Left ventricle myocardium inferior (tissue), 1 donor: ENCODE measurements at regions not wholly inside any gene's neighbourhood (a gene's known extent, or its start where the extent isn't known, plus 50 kb on each side); places are given as distances from the start of the nearest gene placed in this dataset.

Source experiments
- DNase-seq: peaks from one replicate; pipeline ENCODE4 v3.0.0-alpha.2; 2020
- H3K27ac ChIP-seq: fragments of 200-600 bp; replicated peaks from 2 replicates; pipeline ENCODE4 v1.8.0; 2021
- H3K27me3 ChIP-seq: fragments of 200-600 bp; 2 replicates; pipeline ENCODE4 v1.8.0; 2021; ENCODE audit warnings: low read depth
- H3K36me3 ChIP-seq: fragments of 200-600 bp; 2 replicates; pipeline ENCODE4 v1.8.0; 2021
- H3K4me1 ChIP-seq: fragments of 200-600 bp; 2 replicates; pipeline ENCODE4 v1.8.0; 2021
- H3K4me3 ChIP-seq: fragments of 200-600 bp; 2 replicates; pipeline ENCODE4 v1.8.0; 2021; ENCODE audit warnings: mild to moderate bottlenecking, moderate library complexity
- H3K9me3 ChIP-seq: fragments of 200-600 bp; replicated peaks from 2 replicates; pipeline ENCODE4 v1.8.0; 2021
- intact Hi-C: fragments of 100-400 bp; cut with micrococcal nuclease; formaldehyde crosslinking; loops from one replicate; pipeline ENCODE4 v1.11.0; 2022
- TF ChIP-seq, protein P1 (sequence below): fragments of 200-600 bp; IDR thresholded peaks from 2 replicates; pipeline ENCODE4 v1.8.0; 2021; ENCODE audit warnings: antibody characterized with exemption, mild to moderate bottlenecking, borderline replicate concordance
- donor health status: DM: no; HTN: yes; CAD: no; lungs with severe emphysema.

DNA sequence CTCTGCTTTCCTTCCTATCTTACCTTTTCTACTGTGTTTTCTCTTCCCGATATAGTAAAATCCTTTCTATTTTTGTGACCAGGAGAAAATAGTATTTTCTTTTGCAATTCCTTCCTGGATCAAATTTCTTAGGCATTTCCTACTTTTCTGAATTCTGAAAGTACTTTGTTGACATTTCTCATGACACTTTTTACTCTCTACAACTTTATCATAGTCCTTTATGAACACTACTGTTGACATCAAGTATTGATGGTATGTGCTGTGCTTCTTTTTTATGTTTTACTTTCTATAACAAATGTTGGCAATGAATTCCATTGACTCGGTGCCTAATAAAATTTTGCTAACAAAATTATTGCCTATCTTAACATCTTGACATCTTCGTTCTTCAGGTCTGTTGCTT, 217.7 kb upstream of the TCF4 start:
- Histone ChIP-seq H3K27ac (no peak overlapping the region), H3K9me3 (peaks cover 17% of the 10 kb centered on the region), H3K4me1 (no peaks in the 10 kb centered on the region), H3K27me3 (no peaks in the 10 kb centered on the region), H3K4me3 (no peak overlapping the region), H3K36me3 (no peaks in the 10 kb centered on the region)
- DNase-seq: no peak
- TF ChIP-seq, protein P1, sequence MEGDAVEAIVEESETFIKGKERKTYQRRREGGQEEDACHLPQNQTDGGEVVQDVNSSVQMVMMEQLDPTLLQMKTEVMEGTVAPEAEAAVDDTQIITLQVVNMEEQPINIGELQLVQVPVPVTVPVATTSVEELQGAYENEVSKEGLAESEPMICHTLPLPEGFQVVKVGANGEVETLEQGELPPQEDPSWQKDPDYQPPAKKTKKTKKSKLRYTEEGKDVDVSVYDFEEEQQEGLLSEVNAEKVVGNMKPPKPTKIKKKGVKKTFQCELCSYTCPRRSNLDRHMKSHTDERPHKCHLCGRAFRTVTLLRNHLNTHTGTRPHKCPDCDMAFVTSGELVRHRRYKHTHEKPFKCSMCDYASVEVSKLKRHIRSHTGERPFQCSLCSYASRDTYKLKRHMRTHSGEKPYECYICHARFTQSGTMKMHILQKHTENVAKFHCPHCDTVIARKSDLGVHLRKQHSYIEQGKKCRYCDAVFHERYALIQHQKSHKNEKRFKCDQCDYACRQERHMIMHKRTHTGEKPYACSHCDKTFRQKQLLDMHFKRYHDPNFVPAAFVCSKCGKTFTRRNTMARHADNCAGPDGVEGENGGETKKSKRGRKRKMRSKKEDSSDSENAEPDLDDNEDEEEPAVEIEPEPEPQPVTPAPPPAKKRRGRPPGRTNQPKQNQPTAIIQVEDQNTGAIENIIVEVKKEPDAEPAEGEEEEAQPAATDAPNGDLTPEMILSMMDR: no peak
- intact Hi-C loops: no loop called here

DNA sequence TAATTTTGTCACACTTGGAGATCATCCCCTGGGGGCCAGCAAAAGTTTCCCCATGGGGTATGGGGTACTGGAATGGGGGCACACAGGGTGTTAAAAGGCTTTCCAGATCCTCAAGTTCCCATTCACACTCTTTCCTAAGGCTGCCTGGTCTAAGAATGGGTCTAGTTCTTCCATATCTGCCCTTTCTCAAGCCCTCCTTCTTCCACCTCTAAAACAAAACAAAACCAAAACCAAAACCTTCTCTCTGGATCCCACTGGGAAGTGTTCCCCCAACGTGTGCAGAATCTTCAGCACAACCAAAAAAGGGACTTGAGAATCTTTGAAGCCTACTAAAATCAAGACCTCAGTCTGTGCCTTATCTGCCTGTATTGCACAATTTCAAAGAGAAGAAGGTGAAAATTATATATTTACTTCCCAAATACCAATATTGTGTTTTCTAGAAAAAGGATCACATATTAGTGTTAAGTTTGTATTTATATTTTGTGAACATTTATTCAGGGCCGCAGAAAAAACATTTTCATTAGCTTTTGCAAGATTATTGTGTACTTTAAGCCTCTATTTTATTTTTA, 207.2 kb upstream of the TCF4 start:
- TF ChIP-seq, protein P1: no peak
- H3K27me3 ChIP-seq: no peaks in the 10 kb centered on the region
- peak overlapping the region; percentile 38 for H3K4me3 ChIP-seq
- H3K36me3 ChIP-seq: no peaks in the 10 kb centered on the region
- H3K4me1 ChIP-seq: peaks cover 9% of the 10 kb centered on the region
- DNase-seq: no peak
- peaks cover 4% of the 10 kb centered on the region for H3K9me3 ChIP-seq
- H3K27ac ChIP-seq: peak overlapping the region; percentile 73
- intact Hi-C loops: no loop called here

DNA sequence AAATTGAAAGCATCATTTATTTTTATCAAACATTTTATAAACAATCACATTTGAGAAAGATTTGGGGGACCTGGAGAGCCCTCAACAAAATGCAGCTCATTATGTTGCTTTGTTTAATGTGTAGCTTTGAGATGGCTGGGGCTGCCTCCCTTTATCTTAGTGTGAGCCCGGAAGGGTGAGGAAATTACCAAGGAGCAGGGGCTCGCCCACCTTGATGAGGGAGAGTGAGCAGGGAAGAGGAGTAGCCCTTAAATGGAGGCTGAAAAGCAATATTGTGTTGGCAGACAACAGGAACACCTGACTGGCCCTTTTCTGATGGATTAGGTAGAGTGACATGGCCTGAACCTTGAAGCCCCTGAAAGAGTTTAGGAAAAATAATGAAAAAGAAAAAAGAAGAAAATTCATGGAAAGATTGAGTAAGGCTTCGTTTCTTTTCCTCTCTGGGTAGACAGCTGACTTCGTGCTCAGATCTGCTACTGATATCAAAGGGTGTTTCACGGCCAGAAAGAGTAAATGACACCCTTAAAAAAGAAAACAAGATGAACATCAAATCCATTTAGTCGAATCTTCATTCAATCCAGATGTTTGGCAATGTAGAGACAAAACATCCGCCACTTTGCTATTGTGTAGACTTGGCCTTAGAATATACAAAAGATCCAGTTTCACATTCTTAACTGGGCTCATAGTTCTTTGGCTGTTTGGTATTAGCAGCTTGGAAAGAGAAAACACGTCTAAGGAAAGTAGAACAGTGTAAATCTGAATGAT, 206.5 kb upstream of the TCF4 start:
- intact Hi-C loops: no loop called here
- Histone ChIP-seq H3K27ac (peak overlapping the region; percentile 73), H3K4me3 (peak overlapping the region; percentile 38), H3K4me1 (peaks cover 9% of the 10 kb centered on the region), H3K27me3 (no peaks in the 10 kb centered on the region), H3K9me3 (peaks cover 9% of the 10 kb centered on the region), H3K36me3 (no peaks in the 10 kb centered on the region)
- TF ChIP-seq, protein P1: no peak
- DNase-seq: no peak

DNA sequence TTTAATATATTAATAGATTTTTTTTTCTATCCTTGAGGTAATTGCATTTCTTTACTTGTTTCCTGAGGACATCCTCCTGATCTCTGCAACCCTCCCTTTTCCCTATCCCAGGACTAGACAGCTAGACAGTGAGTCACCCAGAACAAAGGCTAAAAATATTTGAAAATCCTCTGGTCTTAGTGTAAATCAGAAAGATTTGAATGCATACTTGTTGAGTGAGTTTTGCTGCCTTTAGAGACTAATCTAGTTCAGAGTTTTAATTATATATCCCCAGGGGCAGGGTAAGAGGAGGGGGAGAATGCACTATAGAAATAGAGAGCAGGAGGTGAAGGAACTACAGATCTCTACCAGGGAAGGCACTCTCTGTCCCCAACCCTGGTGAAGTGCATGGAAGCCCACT, 202.3 kb upstream of the TCF4 start:
- no peak for DNase-seq
- no peaks in the 10 kb centered on the region for H3K36me3 ChIP-seq
- H3K9me3 ChIP-seq: peaks cover 18% of the 10 kb centered on the region
- no peak overlapping the region for H3K27ac ChIP-seq
- H3K27me3 ChIP-seq: no peaks in the 10 kb centered on the region
- intact Hi-C loops: no loop called here
- H3K4me1 ChIP-seq: peaks cover 9% of the 10 kb centered on the region
- TF ChIP-seq, protein P1: no peak
- no peak overlapping the region for H3K4me3 ChIP-seq

DNA sequence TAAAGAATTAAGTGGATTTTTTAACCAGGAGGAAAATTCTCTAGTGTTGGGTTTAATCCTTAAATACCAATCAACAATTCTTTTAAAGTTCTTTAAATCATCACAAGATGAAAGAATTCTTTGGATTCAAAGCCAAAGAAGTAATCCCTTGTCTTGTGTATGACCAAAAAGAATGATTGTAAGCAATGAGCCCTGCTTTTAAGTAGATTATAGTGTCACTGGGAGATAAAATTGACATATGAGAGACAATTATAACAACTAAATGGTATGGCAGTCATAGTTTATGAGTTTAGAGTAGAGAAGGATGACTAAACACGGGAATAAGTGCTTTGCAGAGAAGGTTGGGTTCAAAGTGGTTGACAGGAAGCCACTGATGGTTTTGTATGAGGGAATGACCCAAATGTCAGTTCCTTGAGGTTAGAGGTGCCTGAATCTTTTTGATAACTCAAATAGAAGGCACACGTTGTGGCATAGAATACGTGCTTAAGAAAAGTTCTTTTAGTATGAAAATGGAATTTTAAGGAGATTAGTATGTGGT, 199.6 kb upstream of the TCF4 start:
- Histone ChIP-seq H3K27me3 (no peaks in the 10 kb centered on the region), H3K4me3 (no peak overlapping the region), H3K27ac (no peak overlapping the region), H3K36me3 (no peaks in the 10 kb centered on the region), H3K9me3 (peaks cover 18% of the 10 kb centered on the region), H3K4me1 (no peaks in the 10 kb centered on the region)
- intact Hi-C loops: loop anchor here (10.0 kb wide), 1 partner anchor 787 kb away; no protein-coding TSS in a partner anchor
- DNase-seq: no peak
- TF ChIP-seq, protein P1: no peak
